Muscle of back (tissue), 3 donors: ENCODE measurements at regions not wholly inside any gene's neighbourhood (a gene's known extent, or its start where the extent isn't known, plus 50 kb on each side); places are given as distances from the start of the nearest gene placed in this dataset.
"Not testable (repeated sequence)": the region's sequence is repeated elsewhere in the genome, so short reads cannot be mapped to it uniquely, and the experiment has no call there.

ENCODE experiments used
- DNase-seq, 3 donors: peaks; one replicate each; pipeline versions ENCODE4 v3.0.0 to v3.0.0-alpha.2; 2013

DNA sequence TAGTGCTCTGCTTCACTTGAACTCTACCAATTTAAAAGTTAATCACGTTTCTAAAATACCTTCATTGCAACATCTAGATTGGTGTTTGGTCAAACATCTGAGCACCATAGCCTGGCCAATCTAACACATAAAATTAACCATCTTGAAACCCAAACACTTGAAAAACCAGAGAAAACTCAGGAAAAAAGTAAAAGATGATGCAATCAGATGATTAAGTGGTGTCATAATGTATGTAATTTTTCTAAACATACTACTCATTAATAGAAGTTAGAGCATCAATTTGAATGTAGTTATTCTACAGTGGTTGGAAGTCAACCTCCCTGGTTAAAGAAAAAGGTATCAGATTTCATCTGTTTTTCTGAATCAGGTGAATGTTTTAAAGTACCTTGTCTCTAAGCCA, 228.6 kb upstream of the ID4 start:
- DNase-seq, result no peak

DNA sequence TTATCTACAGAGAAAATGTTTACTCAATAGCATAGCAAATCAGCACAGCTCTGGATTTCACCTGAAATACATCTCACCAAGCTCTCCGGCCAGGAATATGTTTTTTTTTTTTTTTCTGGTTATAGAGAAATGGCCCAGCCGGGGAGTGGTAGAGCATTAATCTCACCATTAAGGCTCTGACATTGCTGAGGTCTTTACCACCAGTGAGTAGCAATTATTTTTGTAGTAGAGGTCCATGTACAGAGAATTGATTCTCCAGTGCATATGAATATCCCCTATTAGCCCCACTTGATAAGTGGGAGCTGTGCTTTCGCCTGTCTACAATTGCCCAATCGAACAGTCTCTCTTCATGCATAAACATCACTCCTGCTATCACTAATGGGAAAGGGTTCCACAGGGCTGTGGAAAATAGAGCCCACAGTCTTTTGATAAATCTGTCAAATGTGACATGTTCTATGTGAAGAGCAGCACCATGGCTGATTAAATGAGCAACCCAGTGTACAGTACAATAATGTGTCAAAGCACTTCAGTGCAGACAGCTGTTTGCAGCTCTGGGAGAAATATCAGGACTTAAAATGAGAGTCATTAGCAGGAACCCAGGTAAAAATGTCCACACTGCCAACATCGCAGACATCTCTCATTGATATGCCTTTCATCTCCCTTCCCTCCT, 227.1 kb upstream of the ID4 start:
- DNase-seq, result no peak

DNA sequence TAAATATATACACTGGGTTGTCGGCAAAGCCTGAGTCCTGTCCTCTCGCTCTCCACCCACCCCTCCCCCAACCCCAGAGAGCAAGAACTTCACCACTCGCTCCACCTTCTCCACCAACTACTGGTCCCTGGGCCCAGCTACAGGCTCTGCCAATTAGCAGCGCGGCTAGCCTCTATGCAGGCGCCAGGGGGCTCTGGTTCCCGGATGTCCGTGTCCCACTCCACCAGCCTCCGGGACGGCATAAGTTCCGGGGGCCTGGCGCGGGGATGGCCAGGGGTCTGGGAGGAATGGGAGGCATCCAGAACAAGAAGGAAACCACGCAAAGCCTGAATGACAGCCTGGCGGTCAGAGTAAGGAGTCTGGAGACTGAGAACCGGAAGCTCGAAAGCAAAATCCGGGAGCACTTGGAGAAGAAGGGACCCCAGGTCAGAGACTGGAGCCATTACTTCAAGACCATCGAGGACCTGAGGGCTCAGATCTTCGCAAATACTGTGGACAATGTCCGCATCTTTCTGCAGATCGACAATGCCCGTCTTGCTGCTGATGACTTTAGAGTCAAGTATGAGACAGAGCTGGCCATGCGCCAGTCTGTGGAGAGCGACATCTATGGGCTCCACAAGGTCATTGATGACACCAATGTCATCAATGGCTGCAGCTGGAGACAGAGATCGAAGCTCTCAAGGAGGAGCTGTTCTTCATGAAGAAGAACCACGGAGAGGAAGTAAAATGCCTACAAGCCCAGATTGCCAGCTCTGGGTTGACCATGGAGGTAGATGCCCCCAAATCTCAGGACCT, 224.3 kb upstream of the ID4 start:
- not testable (repeated sequence) for DNase-seq

GRCh38 chr6:19613678-19614077, 223.5 kb upstream of the ID4 start:
- DNase-seq, result no peak

DNA sequence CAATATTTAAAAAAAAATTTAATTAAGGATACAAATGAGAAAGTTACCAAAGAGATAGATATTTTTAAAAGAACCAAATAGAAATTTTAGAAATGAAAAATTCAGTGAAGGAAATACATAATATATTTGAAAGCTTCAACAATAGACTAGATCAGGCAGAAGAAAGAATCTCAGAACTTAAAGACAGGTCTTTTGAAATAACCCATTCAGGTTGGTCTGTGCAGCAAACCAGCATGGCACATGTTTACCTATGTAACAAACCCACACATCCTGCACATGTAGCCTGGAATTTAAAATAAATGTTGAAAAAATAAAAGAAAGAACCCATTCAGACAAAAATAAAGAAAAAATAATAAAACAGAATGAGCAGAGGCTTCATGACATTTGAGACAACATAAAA, 221.1 kb upstream of the ID4 start:
- no peak for DNase-seq

GRCh38 chr6:19632230-19632629, 204.9 kb upstream of the ID4 start:
- no peak for DNase-seq

- no peak for DNase-seq
Measured at GRCh38 chr6:19632786-19633185, 204.4 kb upstream of the ID4 start.

DNA sequence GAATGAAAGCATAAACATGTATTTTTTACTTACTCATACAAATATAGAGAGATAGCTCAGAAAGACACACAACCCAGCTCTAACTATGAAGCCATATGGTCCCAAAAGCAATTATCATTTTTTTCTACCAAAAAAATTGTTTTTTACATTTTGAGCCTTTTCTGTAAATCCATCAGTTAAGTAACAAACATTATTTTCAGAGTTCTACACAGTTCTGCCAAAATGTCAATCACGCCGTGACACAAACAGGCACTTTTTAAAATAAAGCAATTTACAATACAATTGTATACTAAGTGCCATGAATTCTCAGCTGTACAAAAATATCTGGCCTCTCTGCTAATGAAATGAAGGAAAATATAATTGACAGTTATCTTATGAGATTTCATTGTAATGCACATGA, 201.4 kb upstream of the ID4 start:
- DNase-seq, result no peak

DNA sequence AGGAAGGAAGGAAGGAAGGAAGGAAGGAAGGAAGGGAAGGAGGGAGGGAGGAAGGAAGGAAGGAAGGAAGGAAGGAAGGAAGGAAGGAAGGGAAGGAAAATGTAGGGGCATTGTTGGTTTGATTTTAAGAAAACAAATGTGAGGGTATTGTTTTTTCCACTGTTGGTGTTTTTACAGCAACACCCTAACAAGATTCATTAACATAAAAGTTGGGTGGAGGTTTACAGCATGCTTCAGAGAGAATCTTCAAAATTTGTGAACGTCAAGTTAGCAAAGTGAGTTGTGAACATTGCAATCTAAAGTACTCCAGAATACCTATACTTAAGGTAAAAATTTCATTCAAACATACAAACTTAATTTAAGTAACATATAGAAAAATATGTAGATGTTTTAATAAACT, 200.2 kb upstream of the ID4 start:
- no peak for DNase-seq

DNA sequence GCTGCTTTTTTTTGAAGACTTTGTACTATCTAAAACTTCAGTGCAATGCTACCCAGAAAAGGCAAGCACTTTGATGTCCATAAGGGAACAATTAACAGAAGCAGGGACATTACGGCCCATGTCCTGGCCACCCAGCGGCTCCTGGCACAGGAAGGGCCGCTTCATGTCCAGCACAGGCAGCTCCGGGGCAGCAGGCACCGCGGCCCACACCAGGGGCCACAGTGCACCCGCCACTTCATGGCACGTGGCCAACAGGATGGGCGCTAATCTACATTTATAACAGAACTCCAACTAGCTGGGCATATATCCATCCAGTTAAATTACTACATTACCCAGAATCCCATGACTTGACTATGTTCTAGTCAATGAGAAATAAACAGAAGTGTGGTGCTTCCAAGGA, 198.2 kb upstream of the ID4 start:
- DNase-seq, result no peak

GRCh38 chr6:19643287-19643686, 193.9 kb upstream of the ID4 start:
- DNase-seq, result no peak

GRCh38 chr6:19643713-19644112, 193.5 kb upstream of the ID4 start:
- DNase-seq, result no peak

- DNase-seq, result no peak
Measured at GRCh38 chr6:19655744-19656143, 181.4 kb upstream of the ID4 start.

GRCh38 chr6:19660123-19660910, 176.9 kb upstream of the ID4 start:
- no peak for DNase-seq

GRCh38 chr6:19662911-19663310, 174.3 kb upstream of the ID4 start:
- no peak for DNase-seq

- DNase-seq, result no peak
Measured at GRCh38 chr6:19663479-19663878, 173.7 kb upstream of the ID4 start.

GRCh38 chr6:19664050-19664449, 173.1 kb upstream of the ID4 start:
- DNase-seq, result no peak

DNA sequence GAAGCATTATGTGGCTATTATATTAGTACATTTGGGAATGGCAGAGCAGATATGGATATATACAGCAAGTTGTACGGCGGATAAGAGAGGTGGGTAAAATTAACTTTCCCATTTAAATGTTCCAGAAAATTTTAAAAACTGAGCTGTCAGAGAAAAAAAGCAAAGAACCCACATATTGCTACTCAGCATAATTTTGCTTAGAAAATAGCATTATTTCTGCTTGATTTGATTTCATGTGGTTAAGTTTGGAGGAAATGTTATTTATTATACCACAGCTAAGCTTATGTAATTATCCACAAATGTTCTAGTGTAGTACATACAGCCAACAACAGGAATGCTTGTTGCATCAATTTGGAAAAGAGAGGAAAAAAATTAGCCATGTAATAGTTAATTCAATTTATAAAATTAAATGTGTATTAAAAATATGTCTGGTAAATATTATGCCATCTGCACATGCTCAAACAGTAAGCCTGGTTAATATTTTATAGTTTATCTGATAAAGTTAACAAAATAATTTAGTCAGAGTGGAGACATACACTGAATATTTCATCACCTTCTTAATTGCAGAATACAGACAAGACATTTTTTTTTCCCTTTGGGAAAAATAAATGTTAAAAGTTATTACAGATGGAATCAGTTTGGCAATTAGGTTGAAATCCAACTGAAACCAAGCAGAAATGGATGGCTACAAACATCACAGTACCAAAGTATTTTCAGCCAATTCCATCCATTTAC, 172.1 kb upstream of the ID4 start:
- DNase-seq, result no peak

DNA sequence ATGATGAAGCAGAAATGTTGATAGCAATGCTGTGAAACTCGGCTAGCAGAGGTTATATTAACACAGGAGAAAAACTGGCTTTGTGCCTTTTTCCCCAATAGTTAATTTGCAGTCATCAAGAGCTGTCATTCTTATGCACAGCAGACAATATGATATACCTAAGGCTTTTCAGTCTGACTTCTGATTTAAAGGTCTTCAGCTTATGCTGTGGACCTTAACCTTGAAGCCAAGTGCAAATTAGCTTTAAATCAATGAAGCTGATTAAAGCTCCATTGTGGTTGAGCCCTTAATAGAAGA, 171.6 kb upstream of the ID4 start:
- DNase-seq, result no peak

DNA sequence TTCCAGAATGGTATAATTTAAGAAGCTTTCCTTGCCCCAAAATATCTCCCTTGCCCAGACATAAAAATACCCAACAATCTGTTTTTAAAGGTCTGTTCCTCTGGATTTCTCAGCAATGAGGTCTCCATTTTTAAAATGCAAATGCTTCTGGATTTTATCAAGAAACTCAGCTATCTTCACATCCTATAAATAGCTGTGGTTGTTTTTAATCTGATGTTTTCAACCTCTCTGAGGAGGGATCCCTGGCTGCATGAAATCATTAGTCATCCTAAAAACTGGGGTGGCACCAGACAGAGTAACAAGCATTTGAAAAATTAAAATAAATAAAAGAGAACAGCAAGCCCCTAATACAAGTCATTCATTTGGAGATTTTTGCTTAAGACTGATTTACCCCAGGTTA, 168.5 kb upstream of the ID4 start:
- peak in 1 of 3 donors; percentile 35 for DNase-seq

- peak in 1 of 3 donors; percentile 58 for DNase-seq
Measured at GRCh38 chr6:19669206-19669605, 168.0 kb upstream of the ID4 start.

- DNase-seq, result no peak
Measured at GRCh38 chr6:19682859-19683258, 154.3 kb upstream of the ID4 start.
